HEK293 (cell line): ENCODE measurements at regions not wholly inside any gene's neighbourhood (a gene's known extent, or its start where the extent isn't known, plus 50 kb on each side); places are given as distances from the start of the nearest gene placed in this dataset.
"Not testable (repeated sequence)": the region's sequence is repeated elsewhere in the genome, so short reads cannot be mapped to it uniquely, and the experiment has no call there.

Experiments used
- CTCF ChIA-PET: fragments of 350-600 bp; formaldehyde crosslinking; extraction: SDS; loops from one replicate; lab custom pipeline; 2021; ENCODE audit warnings: antibody characterized with exemption; lab: Yijun Ruan, JAX
- POLR2A ChIA-PET: fragments of 300-600 bp; formaldehyde crosslinking; extraction: SDS; loops from one replicate; lab custom pipeline; 2020; ENCODE audit warnings: antibody characterized with exemption, inconsistent platforms; lab: Yijun Ruan, JAX
- H3K27ac ChIP-seq: fragments of 200-500 bp; sonication (Bioruptor generic); 2 replicates; pipeline ENCODE4 v1.5.1; 2014; ENCODE audit warnings: low read depth, low read length, control low read depth, inconsistent platforms; ENCODE audit errors: extremely low read depth
- H3K36me3 ChIP-seq, 2 experiments: fragments of 200-500 bp in 1 of 2; sonication (Bioruptor generic) in 1 of 2; 1 replicate in 1 of 2; 2 replicates in 1 of 2; pipeline ENCODE4 v1.5.1; 2014 to 2017; ENCODE audit warnings: inconsistent platforms in 2 of 2, low read length in 2 of 2; ENCODE audit not compliant: control insufficient read depth in 2 of 2, insufficient read depth in 1 of 2
- H3K4me1 ChIP-seq: fragments of 200-500 bp; sonication (Bioruptor generic); 2 replicates; pipeline ENCODE4 v1.5.1; 2014; ENCODE audit warnings: mild to moderate bottlenecking, low read length, inconsistent platforms; ENCODE audit not compliant: control insufficient read depth, insufficient read depth
- H3K4me3 ChIP-seq: 2 replicates; pipeline ENCODE4 v1.5.1; 2011; ENCODE audit warnings: low read depth, mild to moderate bottlenecking, control low read depth, low read length, moderate library complexity
- H3K9me3 ChIP-seq: fragments of 200-500 bp; sonication (Bioruptor generic); 2 replicates; pipeline ENCODE4 v1.5.1; 2014; ENCODE audit warnings: low read depth, low read length, inconsistent platforms; ENCODE audit not compliant: control insufficient read depth, insufficient read depth
- ATF2 ChIP-seq: fragments of 450-650 bp; formaldehyde crosslinking; IDR thresholded peaks from 2 replicates; pipeline ENCODE4 v1.5.1; 2016; ENCODE audit warnings: missing biosample characterization, missing genetic modification characterization, low read depth
- HOXD13 ChIP-seq: sonication (generic); formaldehyde crosslinking; IDR thresholded peaks from 2 replicates; pipeline ENCODE4 v1.8.0; 2022; ENCODE audit warnings: missing genetic modification reagents, borderline replicate concordance
- KLF1 ChIP-seq: fragments of 450-650 bp; formaldehyde crosslinking; IDR thresholded peaks from 2 replicates; pipeline ENCODE4 v1.5.1; 2016; ENCODE audit warnings: missing biosample characterization, missing genetic modification characterization
- MEIS1 ChIP-seq: sonication (generic); formaldehyde crosslinking; IDR thresholded peaks from 2 replicates; pipeline ENCODE4 v1.8.1; 2022; ENCODE audit warnings: missing genetic modification reagents, mild to moderate bottlenecking, borderline replicate concordance
- PATZ1 ChIP-seq: fragments of 450-650 bp; formaldehyde crosslinking; IDR thresholded peaks from 2 replicates; pipeline ENCODE4 v1.5.1; 2016; ENCODE audit warnings: missing biosample characterization, missing genetic modification characterization
- SCRT1 ChIP-seq: fragments of 450-650 bp; formaldehyde crosslinking; IDR thresholded peaks from 2 replicates; pipeline ENCODE4 v1.5.1; 2016; ENCODE audit warnings: missing biosample characterization, missing genetic modification characterization, borderline replicate concordance
- TRIM28 ChIP-seq: IDR thresholded peaks from 2 replicates; pipeline ENCODE4 v1.6.1; 2011; ENCODE audit warnings: low read length, control low read depth, borderline replicate concordance
- ZBTB17 ChIP-seq: fragments of 450-650 bp; formaldehyde crosslinking; IDR thresholded peaks from 2 replicates; pipeline ENCODE4 v1.5.1; 2016; ENCODE audit warnings: missing biosample characterization, missing genetic modification characterization
- ZBTB44 ChIP-seq: fragments of 450-650 bp; IDR thresholded peaks from 2 replicates; pipeline ENCODE4 v1.5.1; 2018; ENCODE audit warnings: missing biosample characterization, mild to moderate bottlenecking, missing genetic modification characterization
- ZBTB48 ChIP-seq: fragments of 450-650 bp; formaldehyde crosslinking; IDR thresholded peaks from 2 replicates; pipeline ENCODE4 v1.5.1; 2016; ENCODE audit warnings: missing biosample characterization, missing genetic modification characterization
- ZNF174 ChIP-seq: fragments of 450-650 bp; formaldehyde crosslinking; IDR thresholded peaks from 2 replicates; pipeline ENCODE4 v1.5.0; 2017; ENCODE audit warnings: missing biosample characterization, mild to moderate bottlenecking, missing genetic modification characterization
- ZNF239 ChIP-seq: fragments of 450-650 bp; formaldehyde crosslinking; IDR thresholded peaks from 2 replicates; pipeline ENCODE4 v1.5.1; 2016; ENCODE audit warnings: missing biosample characterization, missing genetic modification characterization
- ZNF302 ChIP-seq: fragments of 450-650 bp; formaldehyde crosslinking; IDR thresholded peaks from 2 replicates; pipeline ENCODE4 v1.5.1; 2016; ENCODE audit warnings: missing biosample characterization, missing genetic modification characterization, low read depth
- ZNF324 ChIP-seq: fragments of 450-650 bp; formaldehyde crosslinking; IDR thresholded peaks from 2 replicates; pipeline ENCODE4 v1.5.1; 2016; ENCODE audit warnings: missing biosample characterization, missing genetic modification characterization
- ZNF398 ChIP-seq: fragments of 450-650 bp; formaldehyde crosslinking; IDR thresholded peaks from 2 replicates; pipeline ENCODE4 v1.5.1; 2017; ENCODE audit warnings: missing biosample characterization, missing genetic modification characterization
- ZNF488 ChIP-seq: fragments of 450-650 bp; formaldehyde crosslinking; IDR thresholded peaks from 2 replicates; pipeline ENCODE4 v1.5.1; 2016; ENCODE audit warnings: missing biosample characterization, missing genetic modification characterization
- ZNF514 ChIP-seq: fragments of 450-650 bp; formaldehyde crosslinking; IDR thresholded peaks from 2 replicates; pipeline ENCODE4 v1.5.1; 2016; ENCODE audit warnings: missing biosample characterization, missing genetic modification characterization
- ZNF521 ChIP-seq: fragments of 450-650 bp; formaldehyde crosslinking; IDR thresholded peaks from 2 replicates; pipeline ENCODE4 v1.5.1; 2017; ENCODE audit warnings: missing biosample characterization, mild to moderate bottlenecking, missing genetic modification characterization
- ZNF560 ChIP-seq: fragments of 450-650 bp; formaldehyde crosslinking; IDR thresholded peaks from 2 replicates; pipeline ENCODE4 v1.5.1; 2017; ENCODE audit warnings: missing biosample characterization, missing genetic modification characterization, borderline replicate concordance
- ZNF623 ChIP-seq: fragments of 450-650 bp; formaldehyde crosslinking; IDR thresholded peaks from 2 replicates; pipeline ENCODE4 v1.5.1; 2016; ENCODE audit warnings: missing biosample characterization, missing genetic modification characterization
- ZNF701 ChIP-seq: fragments of 450-650 bp; formaldehyde crosslinking; IDR thresholded peaks from 2 replicates; pipeline ENCODE4 v1.5.1; 2016; ENCODE audit warnings: missing biosample characterization, missing genetic modification characterization
- ZNF707 ChIP-seq: fragments of 450-650 bp; formaldehyde crosslinking; IDR thresholded peaks from 2 replicates; pipeline ENCODE4 v1.5.1; 2016; ENCODE audit warnings: missing biosample characterization, missing genetic modification characterization

GRCh38 chr2:111517721-111518053 is 366.3 kb downstream of the ANAPC1 start:
- not testable (repeated sequence) for H3K36me3 ChIP-seq, H3K9me3 ChIP-seq, H3K4me3 ChIP-seq
- TF ChIP-seq ZNF398, result peak; percentile 14; the same call in 1 of the 2 replicates
- TF ChIP-seq, all 188 proteins: peak for 1; not testable (repeated sequence) for 187
- H3K27ac ChIP-seq, H3K4me1 ChIP-seq, CTCF ChIA-PET, POLR2A ChIA-PET: not testable (repeated sequence)

- TF ChIP-seq ZNF521 (tag by site-specific recombination) (no peak), ZNF701 (tag by site-specific recombination) (no peak), PATZ1 (tag by site-specific recombination) (no peak), TRIM28 (no peak), ZNF239 (tag by site-specific recombination) (no peak), KLF1 (tag by site-specific recombination) (no peak), ZNF514 (no peak), ZNF174 (tag by site-specific recombination) (no peak), ZNF302 (no peak), HOXD13 (no peak)
- H3K9me3 ChIP-seq, result no peaks in the 10 kb centered on the region
- H3K27ac ChIP-seq, result no peak overlapping the region
- ChIA-PET POLR2A (no interaction called here), CTCF (no interaction called here)
- H3K36me3 ChIP-seq, result no peaks in the 10 kb centered on the region
- H3K4me3 ChIP-seq, result no peak overlapping the region
- no peaks in the 10 kb centered on the region for H3K4me1 ChIP-seq
These were observed 364.9 kb downstream of the ANAPC1 start for GRCh38 chr2:111519071-111519470.

- no peak for TF ChIP-seq ZBTB17 (tag by site-specific recombination)
- TF ChIP-seq ZBTB44 (tag by site-specific recombination), result no peak
- Histone ChIP-seq H3K36me3 (no peaks in the 10 kb centered on the region), H3K4me1 (no peaks in the 10 kb centered on the region), H3K4me3 (no peak overlapping the region), H3K9me3 (no peaks in the 10 kb centered on the region), H3K27ac (no peak overlapping the region)
- CTCF ChIA-PET, result no interaction called here
- POLR2A ChIA-PET, result no interaction called here
These were observed 361.7 kb downstream of the ANAPC1 start for GRCh38 chr2:111522231-111522768.

GRCh38 chr2:111523009-111523408 is 361.0 kb downstream of the ANAPC1 start:
- no peak overlapping the region for H3K27ac ChIP-seq
- CTCF ChIA-PET, result no interaction called here
- no peak overlapping the region for H3K4me3 ChIP-seq
- H3K9me3 ChIP-seq, result no peaks in the 10 kb centered on the region
- H3K36me3 ChIP-seq, result no peaks in the 10 kb centered on the region
- no peaks in the 10 kb centered on the region for H3K4me1 ChIP-seq
- POLR2A ChIA-PET, result interaction anchor here (0.6 kb wide), 1 partner anchor 15 kb away, joined by 4 read pairs; no protein-coding TSS in a partner anchor
- TF ChIP-seq ZNF324, result no peak
- TF ChIP-seq ZNF623 (tag by site-specific recombination), result no peak
- TF ChIP-seq ZNF514, result no peak
- no peak for TF ChIP-seq SCRT1
- no peak for TF ChIP-seq MEIS1 (CRISPR knock-in tag)
- TF ChIP-seq ZBTB48 (tag by site-specific recombination), result no peak
- TF ChIP-seq ATF2 (tag by site-specific recombination), result no peak
- TF ChIP-seq ZNF707 (tag by site-specific recombination), result no peak
- no peak for TF ChIP-seq ZNF488 (tag by site-specific recombination)
- no peak for TF ChIP-seq ZNF560 (tag by site-specific recombination)
